Loucy (cell line): ENCODE measurements at regions not wholly inside any gene's neighbourhood (a gene's known extent, or its start where the extent isn't known, plus 50 kb on each side); places are given as distances from the start of the nearest gene placed in this dataset.
"Not testable (repeated sequence)": the region's sequence is repeated elsewhere in the genome, so short reads cannot be mapped to it uniquely, and the experiment has no call there.

Experiments used
- H2AFZ ChIP-seq: fragments of 200-600 bp; sonication (generic); 2 replicates; pipeline ENCODE4 v1.6.0; 2016; ENCODE audit warnings: antibody characterized with exemption, mild to moderate bottlenecking, low read length, moderate library complexity
- H3F3A ChIP-seq: fragments of 200-600 bp; 2 replicates; pipeline ENCODE4 v1.6.0; 2016; ENCODE audit warnings: antibody characterized with exemption, low read depth, mild to moderate bottlenecking
- H3K27me3 ChIP-seq: fragments of 200-600 bp; sonication (generic); 2 replicates; pipeline ENCODE4 v1.6.1; 2014; ENCODE audit warnings: low read length, mild to moderate bottlenecking; ENCODE audit not compliant: insufficient read depth, poor library complexity, severe bottlenecking
- H3K36me3 ChIP-seq: fragments of 200-600 bp; sonication (generic); 2 replicates; pipeline ENCODE4 v1.6.1; 2016; ENCODE audit warnings: low read length; ENCODE audit not compliant: insufficient read depth
- H3K4me1 ChIP-seq: fragments of 200-600 bp; sonication (generic); 2 replicates; pipeline ENCODE4 v1.5.1; 2014; ENCODE audit warnings: low read length, mild to moderate bottlenecking; ENCODE audit not compliant: insufficient read depth, poor library complexity, severe bottlenecking
- H3K4me2 ChIP-seq: fragments of 200-600 bp; sonication (generic); 2 replicates; pipeline ENCODE4 v1.6.0; 2014; ENCODE audit warnings: antibody characterized with exemption, low read length, low read depth, mild to moderate bottlenecking; ENCODE audit not compliant: poor library complexity, severe bottlenecking
- H3K4me3 ChIP-seq: fragments of 200-600 bp; sonication (generic); 2 replicates; pipeline ENCODE4 v1.5.1; 2014; ENCODE audit warnings: low read length, mild to moderate bottlenecking, mixed read lengths; ENCODE audit not compliant: poor library complexity, severe bottlenecking
- H3K79me2 ChIP-seq: fragments of 200-600 bp; sonication (generic); 2 replicates; pipeline ENCODE4 v1.6.1; 2014; ENCODE audit warnings: low read length; ENCODE audit not compliant: insufficient read depth
- H3K9ac ChIP-seq: fragments of 200-600 bp; sonication (generic); 2 replicates; pipeline ENCODE4 v1.6.0; 2014; ENCODE audit warnings: mild to moderate bottlenecking, low read depth, low read length, moderate library complexity; ENCODE audit not compliant: poor library complexity, severe bottlenecking
- H3K9me2 ChIP-seq: fragments of 200-600 bp; sonication (generic); replicated peaks from 2 replicates; pipeline ENCODE4 v1.6.1; 2016; ENCODE audit warnings: low read depth, low read length, mixed read lengths
- H3K9me3 ChIP-seq: fragments of 200-600 bp; sonication (generic); 2 replicates; pipeline ENCODE4 v1.6.1; 2014; ENCODE audit warnings: mild to moderate bottlenecking, antibody characterized with exemption, low read length, low read depth; ENCODE audit not compliant: insufficient read depth
- H4K20me1 ChIP-seq: fragments of 200-600 bp; sonication (generic); 2 replicates; pipeline ENCODE4 v1.6.0; 2014; ENCODE audit warnings: antibody characterized with exemption, low read length, mild to moderate bottlenecking; ENCODE audit not compliant: insufficient read depth, poor library complexity, severe bottlenecking
- EZH2phosphoT487 ChIP-seq: fragments of 200-600 bp; IDR thresholded peaks from 2 replicates; pipeline ENCODE4 v1.6.1; 2018; ENCODE audit warnings: antibody characterized with exemption, mild to moderate bottlenecking, moderate library complexity, borderline replicate concordance
- TF ChIP-seq, protein P1 (sequence below): fragments of 200-600 bp; sonication (generic); conservative IDR thresholded peaks from 2 replicates; pipeline ENCODE4 v1.5.1; 2014; ENCODE audit warnings: mild to moderate bottlenecking, antibody characterized with exemption, low read length

DNA sequence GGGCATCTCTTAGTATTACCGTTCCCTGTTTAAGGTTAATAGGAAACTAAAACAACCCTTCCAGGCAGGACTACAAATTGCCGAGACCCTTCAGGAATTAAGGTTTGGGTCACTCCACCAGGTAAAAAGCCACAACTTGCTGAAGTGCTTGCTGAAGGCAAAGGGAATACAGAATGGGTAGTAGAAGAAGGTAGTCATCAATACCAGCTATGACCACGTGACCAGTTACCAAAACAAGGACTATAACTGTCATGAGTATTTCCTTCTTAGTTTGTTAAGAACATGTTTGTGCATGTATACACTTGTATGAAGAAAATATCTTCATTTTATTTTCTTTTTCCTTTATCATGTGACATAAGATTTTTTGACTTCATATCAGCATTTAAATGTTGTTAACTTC is 578.7 kb upstream of the FBXO33 start:
- no peaks in the 10 kb centered on the region for H3K36me3 ChIP-seq
- no peaks in the 10 kb centered on the region for H3K27me3 ChIP-seq
- no peaks in the 10 kb centered on the region for H4K20me1 ChIP-seq
- no peak overlapping the region for H2AFZ ChIP-seq
- no peaks in the 10 kb centered on the region for H3K9me2 ChIP-seq
- no peak overlapping the region for H3K4me2 ChIP-seq
- no peaks in the 10 kb centered on the region for H3K9me3 ChIP-seq
- H3K4me3 ChIP-seq = no peak overlapping the region
- no peak for TF ChIP-seq EZH2phosphoT487
- TF ChIP-seq, protein P1, sequence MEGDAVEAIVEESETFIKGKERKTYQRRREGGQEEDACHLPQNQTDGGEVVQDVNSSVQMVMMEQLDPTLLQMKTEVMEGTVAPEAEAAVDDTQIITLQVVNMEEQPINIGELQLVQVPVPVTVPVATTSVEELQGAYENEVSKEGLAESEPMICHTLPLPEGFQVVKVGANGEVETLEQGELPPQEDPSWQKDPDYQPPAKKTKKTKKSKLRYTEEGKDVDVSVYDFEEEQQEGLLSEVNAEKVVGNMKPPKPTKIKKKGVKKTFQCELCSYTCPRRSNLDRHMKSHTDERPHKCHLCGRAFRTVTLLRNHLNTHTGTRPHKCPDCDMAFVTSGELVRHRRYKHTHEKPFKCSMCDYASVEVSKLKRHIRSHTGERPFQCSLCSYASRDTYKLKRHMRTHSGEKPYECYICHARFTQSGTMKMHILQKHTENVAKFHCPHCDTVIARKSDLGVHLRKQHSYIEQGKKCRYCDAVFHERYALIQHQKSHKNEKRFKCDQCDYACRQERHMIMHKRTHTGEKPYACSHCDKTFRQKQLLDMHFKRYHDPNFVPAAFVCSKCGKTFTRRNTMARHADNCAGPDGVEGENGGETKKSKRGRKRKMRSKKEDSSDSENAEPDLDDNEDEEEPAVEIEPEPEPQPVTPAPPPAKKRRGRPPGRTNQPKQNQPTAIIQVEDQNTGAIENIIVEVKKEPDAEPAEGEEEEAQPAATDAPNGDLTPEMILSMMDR = no peak
- no peaks in the 10 kb centered on the region for H3F3A ChIP-seq
- H3K9ac ChIP-seq = no peak overlapping the region
- no peaks in the 10 kb centered on the region for H3K79me2 ChIP-seq
- H3K4me1 ChIP-seq = no peaks in the 10 kb centered on the region

DNA sequence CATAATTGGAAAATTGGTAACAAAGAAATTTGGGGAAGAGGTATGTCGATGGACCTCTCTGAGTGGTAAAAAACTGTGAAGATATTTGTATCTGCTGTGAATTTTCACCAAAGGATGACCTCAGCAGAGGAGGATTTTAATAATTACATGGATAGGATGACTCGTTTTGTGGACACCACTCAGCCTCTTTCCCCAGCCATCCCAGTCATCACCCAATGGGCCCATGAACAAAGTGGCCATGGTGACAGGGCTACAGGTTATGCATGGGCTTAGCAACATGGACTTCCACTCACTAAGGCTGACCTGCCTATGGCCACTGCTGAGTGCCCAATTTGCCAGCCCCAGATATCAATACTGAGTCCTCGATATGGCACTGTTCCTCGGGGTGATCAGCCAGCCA is 577.5 kb upstream of the FBXO33 start:
- H2AFZ ChIP-seq = no peak overlapping the region
- H3K4me1 ChIP-seq = no peaks in the 10 kb centered on the region
- no peak overlapping the region for H3K9ac ChIP-seq
- H4K20me1 ChIP-seq = no peaks in the 10 kb centered on the region
- H3K27me3 ChIP-seq = no peaks in the 10 kb centered on the region
- no peaks in the 10 kb centered on the region for H3F3A ChIP-seq
- no peak for TF ChIP-seq EZH2phosphoT487
- TF ChIP-seq, protein P1 = no peak
- no peaks in the 10 kb centered on the region for H3K79me2 ChIP-seq
- no peaks in the 10 kb centered on the region for H3K36me3 ChIP-seq
- no peaks in the 10 kb centered on the region for H3K9me2 ChIP-seq
- no peaks in the 10 kb centered on the region for H3K9me3 ChIP-seq
- no peak overlapping the region for H3K4me3 ChIP-seq
- H3K4me2 ChIP-seq = no peak overlapping the region

DNA sequence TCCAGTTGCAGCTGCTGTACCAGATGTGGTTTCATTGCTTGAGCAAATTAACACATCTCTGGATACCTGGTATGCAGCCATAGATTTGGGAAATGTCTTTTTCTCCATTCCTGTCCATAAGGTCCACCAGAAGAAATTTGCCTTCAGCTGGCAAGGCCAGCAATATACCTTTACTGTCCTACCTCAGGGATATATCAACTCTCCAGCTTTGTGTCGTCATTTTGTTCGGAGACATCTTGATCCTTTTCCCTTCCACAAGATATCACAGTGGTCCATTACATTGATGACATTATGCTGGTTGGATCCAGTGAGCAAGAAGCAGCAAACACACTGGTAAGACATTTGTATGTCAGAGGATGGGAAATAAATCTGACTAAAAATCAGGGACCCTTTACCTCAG is 576.1 kb upstream of the FBXO33 start:
- H4K20me1 ChIP-seq, H3K4me2 ChIP-seq, H2AFZ ChIP-seq, H3K36me3 ChIP-seq, H3K27me3 ChIP-seq, H3K4me3 ChIP-seq, H3K9me2 ChIP-seq, H3F3A ChIP-seq, H3K79me2 ChIP-seq, H3K4me1 ChIP-seq, H3K9me3 ChIP-seq, H3K9ac ChIP-seq: not testable (repeated sequence)

DNA sequence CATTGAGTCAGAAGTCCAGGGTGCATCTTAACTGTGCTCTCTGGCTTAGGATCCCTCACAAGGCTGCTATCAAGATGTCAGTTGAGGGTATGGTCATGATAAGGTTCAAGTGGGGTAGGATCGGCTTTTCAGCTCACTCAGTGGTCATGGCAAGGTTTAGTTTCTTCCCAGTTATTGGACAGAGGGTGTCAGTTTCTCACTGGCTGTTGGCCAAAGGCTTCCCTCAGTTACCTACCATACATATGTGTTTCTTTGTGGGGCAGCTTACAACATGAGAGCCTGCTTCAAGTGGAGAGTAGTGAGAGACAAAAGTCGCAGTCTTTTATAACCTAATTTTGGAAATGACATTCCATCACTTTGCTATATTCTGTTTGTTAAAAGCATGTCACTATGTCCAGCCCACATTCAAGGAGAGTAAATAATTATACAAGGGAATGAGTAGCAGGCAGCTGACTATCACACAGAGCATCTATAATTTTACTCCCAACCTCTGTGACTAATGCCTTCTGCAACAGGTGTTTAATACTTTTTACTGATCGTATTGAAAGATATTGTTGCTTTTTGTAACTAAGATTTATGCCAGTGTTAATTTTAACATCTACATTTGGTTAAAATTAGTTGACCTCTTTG is 572.8 kb upstream of the FBXO33 start:
- Histone ChIP-seq H3K9me3 (no peaks in the 10 kb centered on the region), H3K79me2 (no peaks in the 10 kb centered on the region), H2AFZ (no peak overlapping the region), H3K36me3 (no peaks in the 10 kb centered on the region), H3K4me3 (no peak overlapping the region), H3F3A (no peaks in the 10 kb centered on the region), H3K9me2 (no peaks in the 10 kb centered on the region), H3K4me2 (no peak overlapping the region), H3K9ac (no peak overlapping the region), H3K27me3 (no peaks in the 10 kb centered on the region), H3K4me1 (no peaks in the 10 kb centered on the region), H4K20me1 (no peaks in the 10 kb centered on the region)
- TF ChIP-seq, protein P1 = no peak
